ENCODE measurements at regions not wholly inside any gene's neighbourhood (a gene's known extent, or its start where the extent isn't known, plus 50 kb on each side); places are given as distances from the start of the nearest gene placed in this dataset.
A peak's percentile ranks its signal among the peaks of the same experiment; 100 is the strongest.

DNA sequence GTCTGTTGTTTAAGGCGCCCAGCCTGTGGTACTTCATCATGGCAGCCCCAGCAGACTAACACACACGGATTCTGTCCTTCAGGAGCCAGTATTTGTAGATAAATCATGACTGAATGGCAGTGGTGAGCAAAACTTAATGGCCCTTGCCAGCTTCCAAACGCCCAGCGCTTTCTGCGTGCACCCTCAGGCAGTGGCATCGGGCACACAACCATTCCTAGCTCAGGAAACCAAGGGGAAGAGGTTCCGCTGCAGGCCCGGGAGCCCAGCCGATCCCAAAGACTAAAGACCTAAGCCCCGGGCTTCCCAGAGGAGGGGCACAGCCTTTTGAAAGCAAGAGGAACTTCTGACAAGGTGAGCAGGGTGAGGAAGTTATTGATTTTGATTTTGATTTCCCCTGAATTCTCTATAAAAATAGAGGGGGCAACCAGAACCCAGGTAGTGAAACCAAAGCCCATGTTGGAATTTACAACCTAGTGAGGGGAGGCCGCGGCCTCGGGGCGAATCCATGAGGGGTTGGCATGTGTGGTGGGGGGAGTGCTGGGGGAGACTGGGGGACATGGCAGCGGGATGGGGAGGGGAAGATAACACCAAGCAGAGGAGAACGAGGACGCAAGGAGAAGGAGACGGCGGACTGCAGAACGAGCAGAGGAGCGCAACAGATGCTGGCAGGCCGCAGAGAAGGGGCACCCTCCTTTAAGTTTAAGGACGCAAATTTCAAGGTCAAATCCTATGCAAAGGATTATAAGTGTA lies 79.9 kb upstream of the SEPTIN5 start:
- POLR2A ChIA-PET (ENCODE audit: partially characterized antibody), result no interaction called here
- CTCF ChIA-PET (ENCODE audit: partially characterized antibody), result interaction anchor here (0.8 to 6.3 kb wide), 4 partner anchors 10 to 148 kb away, joined by 3 to 56 read pairs (median 3); no protein-coding TSS in a partner anchor
- TF ChIP-seq BRCA1 (IDR thresholded peaks at IDR 0.05; ENCODE audit: low read depth, low read length), result no peak
- TF ChIP-seq GABPA (IDR thresholded peaks at IDR 0.05; ENCODE audit: borderline replicate concordance, insufficient read depth, low read length), result no peak
- TF ChIP-seq CREB1 (IDR thresholded peaks at IDR 0.05), result no peak
- TF ChIP-seq, protein P1, sequence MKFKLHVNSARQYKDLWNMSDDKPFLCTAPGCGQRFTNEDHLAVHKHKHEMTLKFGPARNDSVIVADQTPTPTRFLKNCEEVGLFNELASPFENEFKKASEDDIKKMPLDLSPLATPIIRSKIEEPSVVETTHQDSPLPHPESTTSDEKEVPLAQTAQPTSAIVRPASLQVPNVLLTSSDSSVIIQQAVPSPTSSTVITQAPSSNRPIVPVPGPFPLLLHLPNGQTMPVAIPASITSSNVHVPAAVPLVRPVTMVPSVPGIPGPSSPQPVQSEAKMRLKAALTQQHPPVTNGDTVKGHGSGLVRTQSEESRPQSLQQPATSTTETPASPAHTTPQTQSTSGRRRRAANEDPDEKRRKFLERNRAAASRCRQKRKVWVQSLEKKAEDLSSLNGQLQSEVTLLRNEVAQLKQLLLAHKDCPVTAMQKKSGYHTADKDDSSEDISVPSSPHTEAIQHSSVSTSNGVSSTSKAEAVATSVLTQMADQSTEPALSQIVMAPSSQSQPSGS (IDR thresholded peaks at IDR 0.05; ENCODE audit: low read length), result no peak
- TF ChIP-seq CBX8 (IDR thresholded peaks at IDR 0.05; ENCODE audit: borderline replicate concordance, low read depth, low read length), result no peak

More for the DNA sequence above, 79.9 kb upstream of the SEPTIN5 start:
- H3K14ac ChIP-seq (ENCODE audit: insufficient read length), result no peak overlapping the region
- no peaks in the 10 kb centered on the region for H3K36me3 ChIP-seq (ENCODE audit: control insufficient read depth in 2 of 4, insufficient read depth in 4 of 4, low read length in 3 of 4)
- no peaks in the 10 kb centered on the region for H3K23me2 ChIP-seq (ENCODE audit: low read depth, low read length)
- no peaks in the 10 kb centered on the region for H3K79me1 ChIP-seq (ENCODE audit: low read depth, low read length)
- DNase-seq (ENCODE audit: low read depth in 1 of 2, low spot score in 2 of 2) (no peak), FAIRE-seq (no peak)
- H3K56ac ChIP-seq (replicated peaks; ENCODE audit: insufficient read length, low read depth, low read length), result no peak overlapping the region
- H2BK20ac ChIP-seq (ENCODE audit: low read length), result no peak overlapping the region
- WGBS, 2 experiments (ENCODE audit: extremely low coverage in 1 of 2, insufficient coverage in 1 of 2, insufficient read length in 1 of 2, insufficient replicate concordance in 2 of 2, low coverage in 1 of 2, low lambda C conversion rate in 2 of 2, missing lambda C conversion rate in 1 of 2), result 92% methylated on average over 19 of the region's 23 CpGs; no CpG with 5 or more reads in 1 of the 2 experiments
- no peak overlapping the region for H2BK5ac ChIP-seq (ENCODE audit: low read depth, low read length)
- H3K79me2 ChIP-seq (ENCODE audit: control insufficient read depth in 1 of 2, insufficient read depth in 2 of 2, low read length in 2 of 2), result no peaks in the 10 kb centered on the region
- no peak overlapping the region for H4K91ac ChIP-seq (replicated peaks; ENCODE audit: insufficient read length, low read length)
- no peak overlapping the region for H4K5ac ChIP-seq (ENCODE audit: insufficient read length, low read depth, low read length)
- no peak overlapping the region for H3K9ac ChIP-seq (replicated peaks in 1 of 4; ENCODE audit: extremely low read depth in 1 of 4, low read depth in 3 of 4, low read length in 3 of 4)
- no peak overlapping the region for H2BK12ac ChIP-seq (ENCODE audit: low read depth, low read length)
- H2AK5ac ChIP-seq (ENCODE audit: low read depth, low read length), result no peak overlapping the region
- no peak overlapping the region for H3K23ac ChIP-seq (ENCODE audit: insufficient read length)
- no peak overlapping the region for H2BK120ac ChIP-seq (replicated peaks; ENCODE audit: low read depth, low read length)
- H2BK15ac ChIP-seq (ENCODE audit: low read length), result peak overlapping the region; percentile 46; the same call in 1 of the 2 replicates
- no peaks in the 10 kb centered on the region for H3K9me3 ChIP-seq (ENCODE audit: insufficient read depth in 2 of 2, low read depth in 1 of 2, low read length in 1 of 2)
- H3K4me3 ChIP-seq (ENCODE audit: extremely low read depth in 1 of 4, insufficient read depth in 2 of 4, low read depth in 3 of 4, low read length in 4 of 4), result no peak overlapping the region
- no peak overlapping the region for H3K18ac ChIP-seq (ENCODE audit: extremely low read depth, low read length)
- no peak overlapping the region for H3K4me2 ChIP-seq (ENCODE audit: insufficient read depth in 1 of 2, low read depth in 2 of 2, low read length in 2 of 2)
- H3K4me1 ChIP-seq (replicated peaks in 1 of 4; ENCODE audit: control insufficient read depth in 3 of 4, insufficient read depth in 4 of 4, low read length in 3 of 4), result peaks cover 0 to 2% (median 0%) of the 10 kb centered on the region in 4 experiments; a peak in 2 of 7 replicates
- no peak overlapping the region for H2AFZ ChIP-seq (ENCODE audit: low read length)
- no peak overlapping the region for H3K4ac ChIP-seq (replicated peaks; ENCODE audit: insufficient read length, low read depth, low read length)
- 0 out of 7 replicates have a peak, but pooled peaks cover 0 to under 1% (median 0%) of the 10 kb centered on the region in 4 experiments for H3K27me3 ChIP-seq (replicated peaks in 1 of 4; ENCODE audit: control insufficient read depth in 3 of 4, extremely low read depth in 1 of 4, insufficient read depth in 3 of 4, low read length in 3 of 4)
- H4K20me1 ChIP-seq (replicated peaks in 1 of 2; ENCODE audit: control insufficient read depth in 1 of 2, insufficient read depth in 2 of 2, low read length in 2 of 2), result peaks cover 0 to 2% of the 10 kb centered on the region in 2 experiments
- H3K27ac ChIP-seq (ENCODE audit: low read depth, low read length), result no peak overlapping the region
- no peak overlapping the region for H4K8ac ChIP-seq (ENCODE audit: extremely low read depth, insufficient read depth, low read length)

Measured in H1 (cell line).